ENCODE measurements at regions not wholly inside any gene's neighbourhood (a gene's known extent, or its start where the extent isn't known, plus 50 kb on each side); places are given as distances from the start of the nearest gene placed in this dataset.

- TF ChIP-seq CTCF (IDR thresholded peaks at IDR 0.05) = no peak
- no peak for TF ChIP-seq POLR2A (IDR thresholded peaks at IDR 0.05)
These were observed 122.3 kb upstream of the NTF3 start for GRCh38 chr12:5309654-5310053.

Data from adrenal gland (tissue), 5 donors.